Neuron (in vitro differentiated cells): ENCODE measurements at regions not wholly inside any gene's neighbourhood (a gene's known extent, or its start where the extent isn't known, plus 50 kb on each side); places are given as distances from the start of the nearest gene placed in this dataset.
"Not testable (repeated sequence)": the region's sequence is repeated elsewhere in the genome, so short reads cannot be mapped to it uniquely, and the experiment has no call there.

Experiments used
- H2AFZ ChIP-seq: one replicate; pipeline ENCODE4 v1.6.1; 2013; ENCODE audit warnings: low read depth, mild to moderate bottlenecking, inconsistent platforms, low read length, moderate library complexity
- H3K27me3 ChIP-seq: one replicate; pipeline ENCODE4 v1.6.1; 2013; ENCODE audit warnings: low read length; ENCODE audit not compliant: insufficient read depth
- H3K36me3 ChIP-seq: one replicate; pipeline ENCODE4 v1.6.1; 2013; ENCODE audit warnings: low read length; ENCODE audit not compliant: insufficient read depth
- H3K4me1 ChIP-seq: one replicate; pipeline ENCODE4 v1.6.1; 2013; ENCODE audit warnings: low read length; ENCODE audit not compliant: insufficient read depth
- H3K4me3 ChIP-seq: 2 replicates; pipeline ENCODE4 v1.5.1; 2013; ENCODE audit warnings: mild to moderate bottlenecking, low read length, moderate library complexity
- H3K9me3 ChIP-seq: one replicate; pipeline ENCODE4 v1.6.1; 2013; ENCODE audit warnings: low read length

GRCh38 chr2:182530636-182531035 is 103.8 kb upstream of the PDE1A start:
- H3K36me3 ChIP-seq = no peaks in the 10 kb centered on the region
- H3K27me3 ChIP-seq = no peaks in the 10 kb centered on the region
- peaks cover 6% of the 10 kb centered on the region for H3K9me3 ChIP-seq
- H2AFZ ChIP-seq = no peak overlapping the region
- no peaks in the 10 kb centered on the region for H3K4me1 ChIP-seq
- H3K4me3 ChIP-seq = no peak overlapping the region

DNA sequence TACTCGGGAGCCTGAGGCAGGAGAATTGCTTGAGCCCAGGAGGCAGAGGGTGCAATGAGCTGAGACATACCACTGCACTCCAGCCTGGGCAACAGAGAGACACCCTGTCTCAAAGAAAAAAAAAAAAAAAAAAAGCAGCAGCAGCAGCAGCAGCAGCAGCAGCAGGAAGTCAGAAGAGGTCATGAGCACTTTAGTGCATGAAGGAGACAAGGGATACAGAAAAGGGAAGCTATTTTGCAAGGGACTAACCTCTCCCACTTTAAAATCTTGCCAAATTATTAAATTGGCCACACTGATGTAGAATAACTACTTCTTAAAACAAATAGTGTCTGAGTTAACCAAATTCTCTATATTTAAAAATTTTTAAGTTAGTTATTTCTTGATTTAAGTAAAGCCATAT is 113.4 kb upstream of the PDE1A start:
- Histone ChIP-seq H3K9me3 (no peaks in the 10 kb centered on the region), H3K36me3 (no peaks in the 10 kb centered on the region), H3K27me3 (no peaks in the 10 kb centered on the region)

GRCh38 chr2:182541268-182541667 is 114.4 kb upstream of the PDE1A start:
- H3K9me3 ChIP-seq = no peaks in the 10 kb centered on the region
- H3K27me3 ChIP-seq = no peaks in the 10 kb centered on the region
- H3K4me3 ChIP-seq = no peak overlapping the region
- H2AFZ ChIP-seq = no peak overlapping the region
- no peaks in the 10 kb centered on the region for H3K4me1 ChIP-seq
- no peaks in the 10 kb centered on the region for H3K36me3 ChIP-seq

More for the DNA sequence above, 113.4 kb upstream of the PDE1A start:
- no peaks in the 10 kb centered on the region for H3K4me1 ChIP-seq
- no peak overlapping the region for H2AFZ ChIP-seq
- no peak overlapping the region for H3K4me3 ChIP-seq

- Histone ChIP-seq H3K36me3 (no peaks in the 10 kb centered on the region), H3K27me3 (no peaks in the 10 kb centered on the region), H3K9me3 (no peaks in the 10 kb centered on the region), H3K4me3 (no peak overlapping the region), H3K4me1 (no peaks in the 10 kb centered on the region), H2AFZ (no peak overlapping the region)
These were observed 115.8 kb upstream of the PDE1A start for GRCh38 chr2:182542501-182543258.

DNA sequence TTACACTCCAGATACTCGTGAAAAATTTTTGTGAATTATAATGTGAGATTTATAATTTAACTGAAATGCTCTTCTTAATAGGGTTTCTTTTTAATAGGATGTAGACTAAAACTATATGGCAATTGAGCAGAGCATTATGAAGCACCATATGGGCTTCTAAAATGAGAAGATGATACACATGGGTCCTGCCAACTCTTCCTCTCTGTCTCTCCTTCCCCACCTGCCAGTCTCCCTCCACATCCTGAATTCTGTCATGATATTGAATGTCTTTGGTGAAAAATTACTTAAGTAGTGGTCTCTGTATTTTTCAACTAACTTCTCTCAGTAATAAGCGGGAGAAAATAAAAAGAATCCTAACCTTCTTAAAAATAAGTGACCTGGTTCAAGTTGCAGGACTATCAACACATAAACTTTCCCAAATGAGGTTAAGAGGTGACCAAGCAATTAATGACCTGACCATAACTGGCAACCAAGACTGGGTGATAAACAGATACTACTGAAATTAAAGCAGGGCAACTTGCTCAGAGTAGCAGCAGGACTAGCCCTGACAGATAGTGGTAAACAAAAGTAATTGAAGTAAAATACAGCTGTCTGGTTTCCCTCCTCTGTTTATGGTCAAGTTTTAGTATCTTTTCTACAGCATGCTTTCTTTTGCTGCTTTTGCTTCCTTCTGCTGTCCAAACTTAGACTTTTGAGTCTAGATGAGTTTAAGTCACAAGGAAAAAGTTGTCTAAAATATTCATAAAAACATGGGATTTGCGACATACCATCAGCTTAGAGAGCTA is 117.1 kb upstream of the PDE1A start:
- Histone ChIP-seq H3K36me3 (no peaks in the 10 kb centered on the region), H3K9me3 (no peaks in the 10 kb centered on the region), H3K27me3 (no peaks in the 10 kb centered on the region), H2AFZ (no peak overlapping the region), H3K4me3 (no peak overlapping the region), H3K4me1 (peaks cover 3% of the 10 kb centered on the region)

DNA sequence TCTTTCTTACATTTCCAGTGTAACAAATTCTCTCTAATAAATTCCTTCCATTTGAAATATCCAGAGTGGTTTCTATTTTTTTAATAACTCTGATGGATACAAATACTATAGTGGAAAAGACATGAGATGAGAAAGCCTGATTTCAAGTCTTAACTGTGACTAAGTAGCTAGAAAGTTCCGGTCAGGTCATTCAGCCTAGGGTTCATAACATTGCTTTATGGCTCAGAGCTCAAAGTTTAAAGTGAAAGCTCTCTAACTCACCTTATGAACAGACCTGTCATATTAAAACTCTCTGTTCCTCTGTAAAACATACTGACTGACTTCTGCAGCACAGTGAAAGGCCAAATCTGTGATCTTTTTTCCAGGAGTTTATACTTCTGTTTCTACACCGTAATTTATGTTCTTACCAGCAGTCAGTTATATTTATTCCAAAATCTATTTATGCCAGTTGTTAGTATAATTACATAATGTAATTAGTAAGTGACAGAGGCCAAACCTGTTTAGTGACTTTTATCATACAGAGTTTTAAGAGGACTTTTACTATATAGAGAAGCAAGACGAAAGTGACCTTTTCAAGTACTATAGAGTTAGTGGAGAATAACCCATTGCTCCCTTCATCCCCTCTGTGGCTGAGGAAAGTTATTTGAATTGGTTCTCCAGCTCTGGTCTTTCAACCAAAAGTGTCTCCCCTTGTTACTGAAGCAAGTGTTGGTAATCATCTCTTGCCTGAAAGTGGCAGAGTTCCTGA is 118.8 kb upstream of the PDE1A start:
- Histone ChIP-seq H2AFZ (no peak overlapping the region), H3K9me3 (no peaks in the 10 kb centered on the region), H3K27me3 (no peaks in the 10 kb centered on the region), H3K4me1 (peaks cover 3% of the 10 kb centered on the region), H3K4me3 (no peak overlapping the region), H3K36me3 (no peaks in the 10 kb centered on the region)

- no peak overlapping the region for H2AFZ ChIP-seq
- no peak overlapping the region for H3K4me3 ChIP-seq
These were observed 121.5 kb upstream of the PDE1A start for GRCh38 chr2:182548031-182548950.

DNA sequence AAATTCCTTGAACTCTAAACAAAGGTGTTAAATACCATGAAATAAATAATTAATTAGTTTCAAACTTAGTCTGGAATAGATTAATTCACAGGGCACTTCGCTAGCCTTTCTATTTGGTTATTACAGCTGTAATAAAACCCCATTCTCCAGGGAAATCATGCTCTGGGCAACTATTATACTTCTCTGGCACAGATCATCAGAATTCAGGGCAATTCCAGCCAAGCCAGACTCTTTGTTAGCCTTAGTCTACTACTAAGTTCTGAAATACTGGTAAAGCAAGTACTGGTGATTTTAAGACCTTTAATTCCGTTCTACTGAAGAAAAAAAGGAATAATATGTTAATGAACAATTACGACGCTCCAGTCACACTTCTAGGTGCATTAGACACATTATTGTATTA is 123.4 kb upstream of the PDE1A start:
- Histone ChIP-seq H3K27me3 (no peaks in the 10 kb centered on the region), H3K36me3 (no peaks in the 10 kb centered on the region), H2AFZ (no peak overlapping the region), H3K4me3 (no peak overlapping the region), H3K4me1 (peaks cover 10% of the 10 kb centered on the region), H3K9me3 (no peaks in the 10 kb centered on the region)

More at GRCh38 chr2:182548031-182548950, 121.5 kb upstream of the PDE1A start:
- Histone ChIP-seq H3K4me1 (peaks cover 10% of the 10 kb centered on the region), H3K36me3 (no peaks in the 10 kb centered on the region), H3K27me3 (no peaks in the 10 kb centered on the region), H3K9me3 (no peaks in the 10 kb centered on the region)

DNA sequence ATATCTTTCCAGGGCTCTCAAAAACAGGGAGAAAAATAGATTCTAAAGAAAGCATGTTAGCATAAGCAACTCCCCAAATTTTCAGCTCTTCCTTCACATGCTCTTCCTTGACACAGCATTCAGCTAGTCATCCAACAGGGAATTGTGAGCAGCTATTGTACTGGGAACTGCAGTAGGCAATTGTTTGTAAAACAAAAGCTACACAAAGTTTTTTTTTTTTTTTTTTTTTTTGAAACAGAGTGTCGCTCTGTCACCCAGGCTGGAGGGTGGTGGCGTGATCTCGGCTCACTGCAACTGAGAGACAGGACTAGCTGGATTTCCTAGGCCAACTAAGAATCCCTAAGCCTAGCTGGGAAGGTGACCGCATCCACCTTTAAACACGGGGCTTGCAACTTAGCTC is 125.4 kb upstream of the PDE1A start:
- not testable (repeated sequence) for H3K36me3 ChIP-seq, H3K27me3 ChIP-seq, H3K4me1 ChIP-seq, H3K4me3 ChIP-seq, H3K9me3 ChIP-seq, H2AFZ ChIP-seq

DNA sequence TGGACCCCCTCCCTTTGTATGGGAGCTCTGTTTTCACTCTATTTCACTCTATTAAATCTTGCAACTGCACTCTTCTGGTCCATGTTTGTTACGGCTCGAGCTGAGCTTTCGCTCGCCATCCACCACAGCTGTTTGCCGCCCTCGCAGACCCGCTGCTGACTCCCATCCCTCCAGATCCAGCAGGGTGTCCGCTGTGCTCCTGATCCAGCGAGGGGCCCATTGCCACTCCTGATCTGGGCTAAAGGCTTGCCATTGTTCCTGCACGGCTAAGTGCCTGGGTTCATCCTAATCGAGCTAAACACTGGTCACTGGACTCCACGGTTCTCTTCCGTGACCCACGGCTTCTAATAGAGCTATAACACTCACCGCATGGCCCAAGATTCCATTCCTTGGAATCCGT is 125.9 kb upstream of the PDE1A start:
- not testable (repeated sequence) for H3K4me1 ChIP-seq, H2AFZ ChIP-seq, H3K27me3 ChIP-seq, H3K36me3 ChIP-seq, H3K4me3 ChIP-seq, H3K9me3 ChIP-seq

DNA sequence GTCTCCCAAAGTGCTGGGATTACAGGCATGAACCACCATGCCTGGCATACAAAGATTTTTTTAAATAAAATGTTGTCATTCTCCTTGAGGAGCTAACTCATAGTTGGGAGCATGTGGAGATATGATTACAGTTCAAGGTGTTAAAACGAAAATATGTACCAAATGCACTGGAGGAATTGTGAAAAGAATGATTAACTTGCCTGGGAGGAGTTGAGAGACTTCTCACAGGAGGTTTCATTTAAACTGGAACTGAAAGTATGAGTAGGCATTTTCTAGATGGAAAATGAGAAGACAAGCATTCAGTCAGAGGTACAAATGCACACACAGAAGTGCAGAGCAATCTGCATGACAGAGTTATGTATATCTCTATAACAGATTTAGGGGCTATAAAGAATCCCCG is 126.6 kb upstream of the PDE1A start:
- no peaks in the 10 kb centered on the region for H3K9me3 ChIP-seq

DNA sequence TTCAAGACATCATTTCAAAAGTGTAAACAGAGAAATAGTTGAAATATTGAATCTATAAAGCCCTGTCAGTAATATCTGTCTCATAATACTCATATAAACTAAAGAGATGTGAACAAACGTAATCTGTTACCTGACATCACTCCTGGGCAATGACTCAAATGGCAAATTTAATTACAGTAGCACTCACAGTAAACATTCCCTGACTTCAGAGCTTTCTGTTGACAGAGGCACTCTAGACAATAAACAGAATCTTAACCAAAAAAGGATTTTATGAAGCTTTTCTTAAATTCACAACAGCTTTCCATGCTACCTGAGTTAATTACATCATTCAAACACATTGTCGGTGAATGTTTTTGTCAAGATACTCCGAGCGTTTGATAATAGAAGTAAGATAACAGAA is 128.1 kb upstream of the PDE1A start:
- Histone ChIP-seq H3K4me1 (peaks cover 6% of the 10 kb centered on the region), H2AFZ (no peak overlapping the region), H3K4me3 (no peak overlapping the region)

More for the DNA sequence above, 126.6 kb upstream of the PDE1A start:
- Histone ChIP-seq H3K27me3 (no peaks in the 10 kb centered on the region), H3K4me3 (no peak overlapping the region), H3K4me1 (peaks cover 10% of the 10 kb centered on the region), H3K36me3 (no peaks in the 10 kb centered on the region), H2AFZ (no peak overlapping the region)

More for the DNA sequence above, 128.1 kb upstream of the PDE1A start:
- Histone ChIP-seq H3K27me3 (no peaks in the 10 kb centered on the region), H3K36me3 (no peaks in the 10 kb centered on the region), H3K9me3 (no peaks in the 10 kb centered on the region)
